OCI-LY1 (cell line): ENCODE measurements at regions not wholly inside any gene's neighbourhood (a gene's known extent, or its start where the extent isn't known, plus 50 kb on each side); places are given as distances from the start of the nearest gene placed in this dataset.

Source experiments
- H2AFZ ChIP-seq: fragments of 200-600 bp; sonication (generic), shearing (Covaris generic); 2 replicates; pipeline ENCODE4 v1.6.0; 2014; ENCODE audit warnings: antibody characterized with exemption, mild to moderate bottlenecking, low read length
- H3F3A ChIP-seq: fragments of 200-600 bp; sonication (generic), shearing (Covaris generic); 2 replicates; pipeline ENCODE4 v1.6.0; 2014; ENCODE audit warnings: mild to moderate bottlenecking, antibody characterized with exemption, low read length, moderate library complexity; ENCODE audit not compliant: insufficient read depth
- H3K27ac ChIP-seq: fragments of 200-600 bp; sonication (generic); 2 replicates; pipeline ENCODE4 v1.5.1; 2014; ENCODE audit warnings: low read length, mixed run types, mild to moderate bottlenecking, low read depth; ENCODE audit not compliant: poor library complexity, severe bottlenecking
- H3K27me3 ChIP-seq: fragments of 200-600 bp; sonication (generic); 2 replicates; pipeline ENCODE4 v1.6.0; 2014; ENCODE audit warnings: antibody characterized with exemption, mild to moderate bottlenecking, low read length, moderate library complexity; ENCODE audit not compliant: insufficient read depth
- H3K36me3 ChIP-seq: fragments of 200-600 bp; sonication (generic); 2 replicates; pipeline ENCODE4 v1.6.1; 2014; ENCODE audit warnings: mild to moderate bottlenecking, antibody characterized with exemption, low read length, moderate library complexity, mixed read lengths; ENCODE audit not compliant: insufficient read depth
- H3K4me1 ChIP-seq: fragments of 200-600 bp; sonication (generic); 2 replicates; pipeline ENCODE4 v1.5.1; 2014; ENCODE audit warnings: mild to moderate bottlenecking, low read length, moderate library complexity; ENCODE audit not compliant: insufficient read depth, severe bottlenecking
- H3K4me2 ChIP-seq: fragments of 200-600 bp; sonication (generic), shearing (Covaris generic); 2 replicates; pipeline ENCODE4 v1.6.1; 2014; ENCODE audit warnings: low read length
- H3K4me3 ChIP-seq: fragments of 200-600 bp; sonication (generic); 2 replicates; pipeline ENCODE4 v1.5.1; 2014; ENCODE audit warnings: low read length, low read depth, mild to moderate bottlenecking, mixed read lengths; ENCODE audit not compliant: poor library complexity, severe bottlenecking
- H3K79me2 ChIP-seq: fragments of 200-600 bp; shearing (Covaris generic); 2 replicates; pipeline ENCODE4 v1.6.1; 2016; ENCODE audit warnings: mixed run types, low read length, mixed read lengths; ENCODE audit not compliant: insufficient read depth
- H3K9ac ChIP-seq: fragments of 200-600 bp; sonication (generic), shearing (Covaris generic); 2 replicates; pipeline ENCODE4 v1.6.1; 2014; ENCODE audit warnings: mild to moderate bottlenecking, low read length, mixed read lengths
- H3K9me2 ChIP-seq: fragments of 200-600 bp; sonication (generic), shearing (Covaris generic); 2 replicates; pipeline ENCODE4 v1.6.1; 2014; ENCODE audit warnings: low read depth, mild to moderate bottlenecking, low read length, mixed read lengths
- H3K9me3 ChIP-seq: fragments of 200-600 bp; shearing (Covaris generic); 2 replicates; pipeline ENCODE4 v1.6.1; 2014; ENCODE audit warnings: low read length, mixed read lengths
- H4K20me1 ChIP-seq: fragments of 200-600 bp; sonication (generic), shearing (Covaris generic); 2 replicates; pipeline ENCODE4 v1.6.0; 2016; ENCODE audit warnings: mild to moderate bottlenecking, low read length; ENCODE audit not compliant: insufficient read depth
- CTCF ChIP-seq: fragments of 200-600 bp; sonication (generic), shearing (Covaris generic); IDR thresholded peaks from 2 replicates; pipeline ENCODE4 v1.5.1; 2017; ENCODE audit warnings: mild to moderate bottlenecking, antibody characterized with exemption, low read length, moderate library complexity, mixed read lengths
- EZH2 ChIP-seq: fragments of 200-600 bp; sonication (generic), shearing (Covaris generic); IDR thresholded peaks from 2 replicates; pipeline ENCODE4 v1.8.0; 2017; ENCODE audit warnings: borderline replicate concordance, mixed run types, mild to moderate bottlenecking, antibody characterized with exemption, low read length, moderate library complexity, mixed read lengths

- Histone ChIP-seq H3K4me3 (no peak overlapping the region), H3K27ac (no peak overlapping the region), H3K27me3 (no peaks in the 10 kb centered on the region), H3K9me3 (no peaks in the 10 kb centered on the region), H3K36me3 (no peaks in the 10 kb centered on the region), H3K4me1 (no peaks in the 10 kb centered on the region), H3K9ac (no peak overlapping the region), H3F3A (no peaks in the 10 kb centered on the region), H3K79me2 (no peaks in the 10 kb centered on the region), H3K9me2 (no peaks in the 10 kb centered on the region), H4K20me1 (no peaks in the 10 kb centered on the region), H3K4me2 (no peak overlapping the region), H2AFZ (no peak overlapping the region)
- TF ChIP-seq CTCF, result no peak
- TF ChIP-seq EZH2, result no peak
These were observed 195.5 kb downstream of the ERMARD start for GRCh38 chr6:169946971-169947370.

DNA sequence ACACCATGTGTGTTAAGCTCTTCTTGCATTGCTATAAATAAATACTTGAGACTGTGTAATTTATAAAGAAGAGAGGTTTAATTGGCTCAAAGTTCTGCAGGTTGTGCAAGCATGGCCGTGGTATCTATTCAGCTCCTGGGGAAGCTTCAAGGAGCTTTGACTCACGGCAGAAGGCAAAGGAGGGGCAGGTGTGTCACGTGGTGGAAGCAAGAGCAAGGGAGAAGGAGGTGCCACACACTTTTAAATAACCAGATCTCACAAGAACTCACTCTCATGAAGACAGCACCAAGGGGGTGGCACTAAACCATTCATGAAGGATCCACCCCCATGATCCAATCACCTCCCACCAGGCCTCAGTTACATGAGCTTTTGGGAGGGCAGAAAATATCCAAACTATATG, 193.7 kb downstream of the ERMARD start:
- Histone ChIP-seq H3K4me2 (no peak overlapping the region), H3K9ac (no peak overlapping the region), H2AFZ (no peak overlapping the region), H3K4me1 (no peaks in the 10 kb centered on the region), H3K79me2 (no peaks in the 10 kb centered on the region), H3F3A (no peaks in the 10 kb centered on the region), H3K9me2 (no peaks in the 10 kb centered on the region), H3K9me3 (no peaks in the 10 kb centered on the region), H3K27me3 (0 out of 2 replicates have a peak, but pooled peaks cover 1% of the 10 kb centered on the region), H3K4me3 (no peak overlapping the region), H3K36me3 (no peaks in the 10 kb centered on the region), H4K20me1 (no peaks in the 10 kb centered on the region), H3K27ac (no peak overlapping the region)
- no peak for TF ChIP-seq EZH2
- no peak for TF ChIP-seq CTCF

GRCh38 chr6:169944415-169944814, 193.0 kb downstream of the ERMARD start:
- no peak overlapping the region for H3K9ac ChIP-seq
- H3K27ac ChIP-seq, result no peak overlapping the region
- no peaks in the 10 kb centered on the region for H3K9me3 ChIP-seq
- no peak overlapping the region for H3K4me2 ChIP-seq
- H3K4me3 ChIP-seq, result no peak overlapping the region
- H3K9me2 ChIP-seq, result no peaks in the 10 kb centered on the region
- TF ChIP-seq EZH2 (no peak), CTCF (no peak)
- no peaks in the 10 kb centered on the region for H3K36me3 ChIP-seq
- H3K27me3 ChIP-seq, result 0 out of 2 replicates have a peak, but pooled peaks cover 4% of the 10 kb centered on the region
- no peak overlapping the region for H2AFZ ChIP-seq
- H4K20me1 ChIP-seq, result no peaks in the 10 kb centered on the region
- H3F3A ChIP-seq, result no peaks in the 10 kb centered on the region
- H3K4me1 ChIP-seq, result no peaks in the 10 kb centered on the region
- H3K79me2 ChIP-seq, result no peaks in the 10 kb centered on the region
